Pulmonary artery endothelial cell (primary cell): ENCODE measurements at regions not wholly inside any gene's neighbourhood (a gene's known extent, or its start where the extent isn't known, plus 50 kb on each side); places are given as distances from the start of the nearest gene placed in this dataset.
"Not testable (repeated sequence)": the region's sequence is repeated elsewhere in the genome, so short reads cannot be mapped to it uniquely, and the experiment has no call there.

Source experiments
- DNase-seq: peaks from one replicate; pipeline ENCODE4 v3.0.0-alpha.2; 2011; ENCODE audit warnings: low read depth, low spot score

GRCh38 chr13:58480061-58480460, 848.5 kb downstream of the PCDH17 start:
- no peak for DNase-seq

- DNase-seq, result no peak
These were observed 856.7 kb downstream of the PCDH17 start for GRCh38 chr13:58488251-58488650.

GRCh38 chr13:58495668-58496067, 864.1 kb downstream of the PCDH17 start:
- no peak for DNase-seq

- DNase-seq, result no peak
These were observed 869.4 kb downstream of the PCDH17 start for GRCh38 chr13:58500938-58501337.

GRCh38 chr13:58504202-58504700, 872.7 kb downstream of the PCDH17 start:
- not testable (repeated sequence) for DNase-seq

- not testable (repeated sequence) for DNase-seq
These were observed 873.8 kb downstream of the PCDH17 start for GRCh38 chr13:58505262-58505920.

- DNase-seq, result no peak
These were observed 896.8 kb downstream of the PCDH17 start for GRCh38 chr13:58528351-58528750.

GRCh38 chr13:58531614-58532013, 900.1 kb downstream of the PCDH17 start:
- no peak for DNase-seq

GRCh38 chr13:58542530-58542929, 911.0 kb downstream of the PCDH17 start:
- no peak for DNase-seq

GRCh38 chr13:58547419-58547818, 915.9 kb downstream of the PCDH17 start:
- DNase-seq, result no peak

GRCh38 chr13:58566176-58566575, 934.6 kb downstream of the PCDH17 start:
- DNase-seq, result no peak

- DNase-seq, result no peak
These were observed 942.2 kb downstream of the PCDH17 start for GRCh38 chr13:58573743-58574142.

GRCh38 chr13:58574791-58575190, 943.2 kb downstream of the PCDH17 start:
- DNase-seq, result no peak

- DNase-seq, result no peak
These were observed 947.9 kb downstream of the PCDH17 start for GRCh38 chr13:58579468-58579867.

GRCh38 chr13:58583966-58584365, 952.4 kb downstream of the PCDH17 start:
- no peak for DNase-seq

- DNase-seq, result no peak
These were observed 953.1 kb downstream of the PCDH17 start for GRCh38 chr13:58584610-58585009.

- DNase-seq, result no peak
These were observed 955.6 kb downstream of the PCDH17 start for GRCh38 chr13:58587183-58587582.

- DNase-seq, result no peak
These were observed 960.5 kb downstream of the PCDH17 start for GRCh38 chr13:58592052-58592451.

- DNase-seq, result no peak
These were observed 961.2 kb downstream of the PCDH17 start for GRCh38 chr13:58592786-58593185.

GRCh38 chr13:58594747-58595600, 963.4 kb downstream of the PCDH17 start:
- DNase-seq, result no peak

GRCh38 chr13:58597552-58597951, 966.0 kb downstream of the PCDH17 start:
- no peak for DNase-seq

GRCh38 chr13:58598241-58598640, 966.7 kb downstream of the PCDH17 start:
- DNase-seq, result no peak

- no peak for DNase-seq
These were observed 979.6 kb downstream of the PCDH17 start for GRCh38 chr13:58611117-58611516.
